GM23248 (cell line): ENCODE measurements at regions not wholly inside any gene's neighbourhood (a gene's known extent, or its start where the extent isn't known, plus 50 kb on each side); places are given as distances from the start of the nearest gene placed in this dataset.

Experiments
- DNase-seq: peaks from one replicate; pipeline ENCODE4 v3.0.0-alpha.2; 2015
- H2AFZ ChIP-seq: fragments of 200-600 bp; sonication (generic); 2 replicates; pipeline ENCODE4 v1.6.1; 2016; ENCODE audit warnings: antibody characterized with exemption
- H3F3A ChIP-seq: fragments of 200-600 bp; sonication (generic); 2 replicates; pipeline ENCODE4 v1.6.1; 2016; ENCODE audit warnings: mild to moderate bottlenecking, antibody characterized with exemption, mixed run types; ENCODE audit not compliant: insufficient read depth
- H3K27ac ChIP-seq: fragments of 200-600 bp; sonication (generic); 2 replicates; pipeline ENCODE4 v1.5.1; 2016; ENCODE audit warnings: mild to moderate bottlenecking
- H3K27me3 ChIP-seq: fragments of 200-600 bp; sonication (generic); replicated peaks from 2 replicates; pipeline ENCODE4 v1.6.1; 2016; ENCODE audit warnings: mild to moderate bottlenecking; ENCODE audit not compliant: insufficient read depth
- H3K36me3 ChIP-seq: fragments of 200-600 bp; sonication (generic); 2 replicates; pipeline ENCODE4 v1.6.1; 2016; ENCODE audit warnings: low read depth, mild to moderate bottlenecking
- H3K4me1 ChIP-seq: fragments of 200-600 bp; sonication (generic); 2 replicates; pipeline ENCODE4 v1.6.1; 2016; ENCODE audit warnings: mild to moderate bottlenecking; ENCODE audit not compliant: insufficient read depth
- H3K4me2 ChIP-seq: fragments of 200-600 bp; sonication (generic); one replicate; pipeline ENCODE4 v1.6.1; 2016; ENCODE audit warnings: mild to moderate bottlenecking; ENCODE audit not compliant: unreplicated experiment
- H3K4me3 ChIP-seq: fragments of 200-600 bp; sonication (generic); 2 replicates; pipeline ENCODE4 v1.5.1; 2016; ENCODE audit warnings: mild to moderate bottlenecking
- H3K79me2 ChIP-seq: fragments of 200-600 bp; sonication (generic); 2 replicates; pipeline ENCODE4 v1.6.1; 2016; ENCODE audit warnings: mild to moderate bottlenecking; ENCODE audit not compliant: insufficient read depth
- H3K9ac ChIP-seq: fragments of 200-600 bp; sonication (generic); 2 replicates; pipeline ENCODE4 v1.6.1; 2016; ENCODE audit warnings: mild to moderate bottlenecking
- H3K9me2 ChIP-seq: fragments of 200-600 bp; sonication (generic); 2 replicates; pipeline ENCODE4 v1.6.1; 2016; ENCODE audit warnings: mixed run types, mild to moderate bottlenecking, moderate library complexity; ENCODE audit not compliant: insufficient read depth
- H3K9me3 ChIP-seq: fragments of 200-600 bp; sonication (generic); one replicate; pipeline ENCODE4 v1.6.1; 2017; ENCODE audit warnings: low read depth
- H4K20me1 ChIP-seq: fragments of 200-600 bp; sonication (generic); 2 replicates; pipeline ENCODE4 v1.6.0; 2016; ENCODE audit not compliant: insufficient read depth
- EZH2 ChIP-seq: fragments of 200-600 bp; sonication (generic); IDR thresholded peaks from 2 replicates; pipeline ENCODE4 v1.6.1; 2018; ENCODE audit warnings: antibody characterized with exemption, mild to moderate bottlenecking; ENCODE audit not compliant: insufficient read depth, poor library complexity, severe bottlenecking
- EZH2phosphoT487 ChIP-seq: fragments of 200-600 bp; sonication (generic); IDR thresholded peaks from 2 replicates; pipeline ENCODE4 v1.6.1; 2018; ENCODE audit warnings: antibody characterized with exemption, moderate library complexity, mild to moderate bottlenecking, low read depth; ENCODE audit not compliant: insufficient read depth
- WGBS, 2 experiments: methylation state at CpG; one replicate each; pipeline ENCODE4 v1.1.6; 2015 to 2017; ENCODE audit warnings: low lambda C conversion rate in 2 of 2, low coverage in 1 of 2; ENCODE audit errors: missing lambda C conversion rate in 2 of 2; 5-methylcytosine and 5-hydroxymethylcytosine counted together
- in situ Hi-C: fragments of 300-500 bp; cut with MboI; formaldehyde crosslinking; loops from 2 replicates; pipeline ENCODE4 v1.15.0; 2020

DNA sequence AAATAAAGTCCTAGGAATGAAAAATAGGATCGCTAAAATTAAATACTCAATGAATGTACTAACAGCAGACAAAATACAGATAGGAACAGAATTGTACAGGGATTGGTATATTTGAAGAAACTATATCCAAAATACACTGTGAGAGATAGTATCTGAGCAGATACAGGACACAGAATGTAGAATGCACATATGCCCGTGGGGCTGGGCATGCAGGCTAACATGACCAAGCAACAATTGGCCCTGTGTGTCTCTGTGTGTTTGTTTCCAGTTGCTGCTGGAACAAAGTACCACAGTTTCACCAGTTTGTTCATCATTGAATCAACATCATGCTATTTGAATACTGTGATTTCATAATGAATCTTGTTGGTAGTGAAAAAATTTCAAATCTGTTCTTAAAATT, 127.6 kb downstream of the PMAIP1 start:
- Histone ChIP-seq H3K9me2 (no peaks in the 10 kb centered on the region), H3K79me2 (no peaks in the 10 kb centered on the region), H3K36me3 (no peaks in the 10 kb centered on the region), H2AFZ (no peak overlapping the region), H3K4me2 (no peak overlapping the region), H4K20me1 (no peaks in the 10 kb centered on the region), H3K27ac (no peak overlapping the region), H3K9ac (no peak overlapping the region), H3K9me3 (no peaks in the 10 kb centered on the region), H3K4me3 (no peak overlapping the region), H3K4me1 (peaks cover 15% of the 10 kb centered on the region), H3F3A (peaks cover 4% of the 10 kb centered on the region; the same call in 1 of the 2 replicates), H3K27me3 (no peaks in the 10 kb centered on the region)
- in situ Hi-C loops: no loop called here
- TF ChIP-seq EZH2: no peak
- TF ChIP-seq EZH2phosphoT487: no peak
- WGBS, 2 experiments: 54 to 64% methylated on average over 2 of the region's 2 CpGs
- DNase-seq: no peak

GRCh38 chr18:60024857-60025256, 125.1 kb downstream of the PMAIP1 start:
- H3K9me2 ChIP-seq: no peaks in the 10 kb centered on the region
- no peaks in the 10 kb centered on the region for H3K79me2 ChIP-seq
- H3K4me3 ChIP-seq: no peak overlapping the region
- H3K27me3 ChIP-seq: no peaks in the 10 kb centered on the region
- H3K9ac ChIP-seq: no peak overlapping the region
- DNase-seq: peak; percentile 16
- H3F3A ChIP-seq: peaks cover 12% of the 10 kb centered on the region
- no peak for TF ChIP-seq EZH2
- no peak for TF ChIP-seq EZH2phosphoT487
- H3K4me2 ChIP-seq: no peak overlapping the region
- no peaks in the 10 kb centered on the region for H4K20me1 ChIP-seq
- in situ Hi-C loops: loop anchor here (25.0 kb wide), 1 partner anchor 387 kb away; no protein-coding TSS in a partner anchor
- H3K36me3 ChIP-seq: no peaks in the 10 kb centered on the region
- no peaks in the 10 kb centered on the region for H3K9me3 ChIP-seq
- H3K27ac ChIP-seq: no peak overlapping the region
- H3K4me1 ChIP-seq: peaks cover 33% of the 10 kb centered on the region
- H2AFZ ChIP-seq: peak overlapping the region; percentile 57; the same call in 1 of the 2 replicates

GRCh38 chr18:60024345-60024744, 124.5 kb downstream of the PMAIP1 start:
- Histone ChIP-seq H3K4me3 (no peak overlapping the region), H3K9ac (no peak overlapping the region), H2AFZ (no peak overlapping the region), H3K9me3 (no peaks in the 10 kb centered on the region), H3K4me1 (peaks cover 38% of the 10 kb centered on the region), H3K36me3 (no peaks in the 10 kb centered on the region), H3K79me2 (no peaks in the 10 kb centered on the region), H3K9me2 (no peaks in the 10 kb centered on the region), H4K20me1 (no peaks in the 10 kb centered on the region), H3F3A (peaks cover 17% of the 10 kb centered on the region), H3K27ac (no peak overlapping the region), H3K27me3 (no peaks in the 10 kb centered on the region), H3K4me2 (no peak overlapping the region)
- in situ Hi-C loops: loop anchor here (25.0 kb wide), 1 partner anchor 388 kb away; no protein-coding TSS in a partner anchor
- WGBS, 2 experiments: 58 to 59% methylated on average over 3 of the region's 3 CpGs
- TF ChIP-seq EZH2 (no peak), EZH2phosphoT487 (no peak)
- DNase-seq: no peak

GRCh38 chr18:60022671-60023276, 123.0 kb downstream of the PMAIP1 start:
- Histone ChIP-seq H4K20me1 (no peaks in the 10 kb centered on the region), H3K27me3 (no peaks in the 10 kb centered on the region), H3K4me1 (peaks cover 48% of the 10 kb centered on the region), H3K4me2 (no peak overlapping the region), H3K9me2 (no peaks in the 10 kb centered on the region), H3K9ac (no peak overlapping the region), H3K4me3 (no peak overlapping the region), H3K36me3 (no peaks in the 10 kb centered on the region), H3K27ac (no peak overlapping the region), H2AFZ (peak overlapping the region; percentile 44; the same call in 1 of the 2 replicates), H3K9me3 (no peaks in the 10 kb centered on the region), H3K79me2 (no peaks in the 10 kb centered on the region), H3F3A (peaks cover 28% of the 10 kb centered on the region)
- DNase-seq: peak; percentile 14
- 80 to 81% methylated on average over 2 of the region's 2 CpGs for WGBS, 2 experiments
- TF ChIP-seq EZH2: no peak
- no peak for TF ChIP-seq EZH2phosphoT487
- in situ Hi-C loops: loop anchor here (25.0 kb wide), 1 partner anchor 390 kb away; no protein-coding TSS in a partner anchor

GRCh38 chr18:60021556-60021955, 121.8 kb downstream of the PMAIP1 start:
- peaks cover 48% of the 10 kb centered on the region for H3K4me1 ChIP-seq
- H3K9ac ChIP-seq: no peak overlapping the region
- no peaks in the 10 kb centered on the region for H3K9me3 ChIP-seq
- no peak for TF ChIP-seq EZH2
- no peak for TF ChIP-seq EZH2phosphoT487
- no peak overlapping the region for H3K27ac ChIP-seq
- H3K9me2 ChIP-seq: no peaks in the 10 kb centered on the region
- H3K4me2 ChIP-seq: no peak overlapping the region
- H3K79me2 ChIP-seq: no peaks in the 10 kb centered on the region
- H3F3A ChIP-seq: peaks cover 28% of the 10 kb centered on the region
- H4K20me1 ChIP-seq: no peaks in the 10 kb centered on the region
- H3K4me3 ChIP-seq: no peak overlapping the region
- no peak for DNase-seq
- no peaks in the 10 kb centered on the region for H3K36me3 ChIP-seq
- H3K27me3 ChIP-seq: no peaks in the 10 kb centered on the region
- no peak overlapping the region for H2AFZ ChIP-seq
- in situ Hi-C loops: loop anchor here (25.0 kb wide), 1 partner anchor 391 kb away; no protein-coding TSS in a partner anchor
